H1 (cell line): ENCODE measurements at regions not wholly inside any gene's neighbourhood (a gene's known extent, or its start where the extent isn't known, plus 50 kb on each side); places are given as distances from the start of the nearest gene placed in this dataset.

Experiments used
- CTCF ChIA-PET: fragments of 300-600 bp; sonication (Branson Sonifier 250); formaldehyde crosslinking; loops from one replicate; lab custom pipeline; 2021; ENCODE audit not compliant: partially characterized antibody; lab: Charles Lee
- POLR2A ChIA-PET: fragments of 300-600 bp; sonication (Branson Sonifier 250); formaldehyde crosslinking; loops from one replicate; lab custom pipeline; 2021; ENCODE audit warnings: inconsistent platforms; ENCODE audit not compliant: partially characterized antibody; lab: Charles Lee
- DNase-seq, 2 experiments: peaks; one replicate each; pipeline versions ENCODE4 v3.0.0 to v3.0.0-alpha.2; 2010 to 2022; ENCODE audit warnings: low spot score in 2 of 2, low read depth in 1 of 2, mixed read lengths in 1 of 2
- FAIRE-seq: peaks from 2 replicates; lab custom pipeline; 2011; peaks lifted over from hg19 to GRCh38; lab: Jason Lieb, UNC
- H2AFZ ChIP-seq: 2 replicates; pipeline ENCODE4 v1.8.1; 2012; ENCODE audit warnings: low read length, inconsistent platforms
- H2AK5ac ChIP-seq: 2 replicates; pipeline ENCODE4 v1.6.1; 2013; ENCODE audit warnings: low read depth, low read length
- H2BK120ac ChIP-seq: replicated peaks from 2 replicates; pipeline ENCODE3; 2013; ENCODE audit warnings: low read depth, low read length, inconsistent platforms
- H2BK12ac ChIP-seq: 2 replicates; pipeline ENCODE4 v1.6.1; 2013; ENCODE audit warnings: low read depth, low read length
- H2BK15ac ChIP-seq: 2 replicates; pipeline ENCODE4 v1.6.1; 2013; ENCODE audit warnings: low read length
- H2BK20ac ChIP-seq: 2 replicates; pipeline ENCODE4 v1.6.1; 2013; ENCODE audit warnings: low read length
- H2BK5ac ChIP-seq: 2 replicates; pipeline ENCODE4 v1.6.1; 2013; ENCODE audit warnings: low read depth, low read length
- H3K14ac ChIP-seq: 2 replicates; pipeline ENCODE4 v1.6.1; 2013; ENCODE audit warnings: inconsistent platforms; ENCODE audit not compliant: insufficient read length
- H3K18ac ChIP-seq: 2 replicates; pipeline ENCODE4 v1.6.1; 2013; ENCODE audit warnings: low read length; ENCODE audit errors: extremely low read depth
- H3K23ac ChIP-seq: 2 replicates; pipeline ENCODE4 v1.6.1; 2013; ENCODE audit warnings: inconsistent platforms; ENCODE audit not compliant: insufficient read length
- H3K23me2 ChIP-seq: 2 replicates; pipeline ENCODE4 v1.6.1; 2013; ENCODE audit warnings: low read depth, low read length
- H3K27ac ChIP-seq: 2 replicates; pipeline ENCODE4 v1.6.1; 2011; ENCODE audit warnings: low read depth, low read length, inconsistent platforms
- H3K27me3 ChIP-seq, 4 experiments: replicated peaks in 1 of 4; 1 replicate in 1 of 4; 2 replicates in 3 of 4; pipeline versions ENCODE4 v1.6.1 to v1.8.1; 2011 to 2013; ENCODE audit warnings: low read length in 3 of 4, mild to moderate bottlenecking in 3 of 4, inconsistent platforms in 2 of 4, mixed read lengths in 2 of 4, moderate library complexity in 1 of 4; ENCODE audit not compliant: control insufficient read depth in 3 of 4, insufficient read depth in 3 of 4; ENCODE audit errors: extremely low read depth in 1 of 4
- H3K36me3 ChIP-seq, 4 experiments: 2 replicates each; pipeline versions ENCODE4 v1.6.1 to v1.8.1; 2011 to 2013; ENCODE audit warnings: mild to moderate bottlenecking in 4 of 4, low read length in 3 of 4, moderate library complexity in 2 of 4, control low read depth in 1 of 4, inconsistent platforms in 1 of 4; ENCODE audit not compliant: insufficient read depth in 4 of 4, control insufficient read depth in 2 of 4
- H3K4ac ChIP-seq: replicated peaks from 2 replicates; pipeline ENCODE3; 2013; ENCODE audit warnings: low read length, low read depth, mixed read lengths, inconsistent platforms; ENCODE audit not compliant: insufficient read length
- H3K4me1 ChIP-seq, 4 experiments: replicated peaks in 1 of 4; 1 replicate in 1 of 4; 2 replicates in 3 of 4; pipeline versions ENCODE4 v1.6.1 to v1.8.1; 2011 to 2013; ENCODE audit warnings: low read length in 3 of 4, inconsistent platforms in 2 of 4, mixed read lengths in 1 of 4; ENCODE audit not compliant: insufficient read depth in 4 of 4, control insufficient read depth in 3 of 4
- H3K4me2 ChIP-seq, 2 experiments: 2 replicates each; pipeline versions ENCODE4 v1.6.1 to v1.8.1; 2011 to 2013; ENCODE audit warnings: low read depth in 2 of 2, low read length in 2 of 2, control low read depth in 1 of 2, inconsistent platforms in 1 of 2, mild to moderate bottlenecking in 1 of 2; ENCODE audit not compliant: insufficient read depth in 1 of 2
- H3K4me3 ChIP-seq, 4 experiments: fragments of 200-600, 300-600 bp in 1 of 4; sonication (generic), shearing (Covaris generic), sonication (Bioruptor Twin) in 1 of 4; 2 replicates each; pipeline versions ENCODE4 v1.5.1 to v1.8.1; 2011 to 2016; ENCODE audit warnings: low read length in 4 of 4, low read depth in 3 of 4, control low read depth in 2 of 4, inconsistent platforms in 2 of 4, mild to moderate bottlenecking in 2 of 4, mixed read lengths in 1 of 4, moderate library complexity in 1 of 4; ENCODE audit not compliant: insufficient read depth in 2 of 4; ENCODE audit errors: extremely low read depth in 1 of 4
- H3K56ac ChIP-seq: replicated peaks from 2 replicates; pipeline ENCODE3; 2013; ENCODE audit warnings: low read depth, mild to moderate bottlenecking, mixed read lengths, low read length, inconsistent platforms; ENCODE audit not compliant: insufficient read length
- H3K79me1 ChIP-seq: 2 replicates; pipeline ENCODE4 v1.6.1; 2013; ENCODE audit warnings: low read depth, low read length, control low read depth
- H3K79me2 ChIP-seq, 2 experiments: 2 replicates each; pipeline versions ENCODE4 v1.6.1 to v1.8.1; 2012 to 2013; ENCODE audit warnings: low read length in 2 of 2, mild to moderate bottlenecking in 2 of 2, inconsistent platforms in 1 of 2; ENCODE audit not compliant: insufficient read depth in 2 of 2, control insufficient read depth in 1 of 2
- H3K9ac ChIP-seq, 4 experiments: replicated peaks in 1 of 4; 1 replicate in 1 of 4; 2 replicates in 3 of 4; pipeline versions ENCODE4 v1.6.1 to v1.8.1; 2011 to 2013; ENCODE audit warnings: low read depth in 3 of 4, low read length in 3 of 4, control low read depth in 2 of 4, mild to moderate bottlenecking in 2 of 4, moderate library complexity in 2 of 4, inconsistent platforms in 1 of 4; ENCODE audit errors: extremely low read depth in 1 of 4
- H3K9me3 ChIP-seq, 2 experiments: 2 replicates each; pipeline versions ENCODE4 v1.6.1 to v1.8.1; 2012 to 2013; ENCODE audit warnings: mild to moderate bottlenecking in 2 of 2, moderate library complexity in 2 of 2, control low read depth in 1 of 2, inconsistent platforms in 1 of 2, low read depth in 1 of 2, low read length in 1 of 2, mixed read lengths in 1 of 2; ENCODE audit not compliant: insufficient read depth in 2 of 2
- H4K20me1 ChIP-seq, 2 experiments: replicated peaks in 1 of 2; 2 replicates each; pipeline versions ENCODE3 to v1.8.1; 2011 to 2013; ENCODE audit warnings: inconsistent platforms in 2 of 2, low read length in 2 of 2, mild to moderate bottlenecking in 1 of 2; ENCODE audit not compliant: insufficient read depth in 2 of 2, control insufficient read depth in 1 of 2
- H4K5ac ChIP-seq: 2 replicates; pipeline ENCODE4 v1.6.1; 2013; ENCODE audit warnings: low read length, low read depth, mixed read lengths, inconsistent platforms; ENCODE audit not compliant: insufficient read length
- H4K8ac ChIP-seq: 2 replicates; pipeline ENCODE4 v1.8.0; 2013; ENCODE audit warnings: mild to moderate bottlenecking, moderate library complexity, low read length, inconsistent platforms; ENCODE audit not compliant: insufficient read depth; ENCODE audit errors: extremely low read depth
- H4K91ac ChIP-seq: replicated peaks from 2 replicates; pipeline ENCODE3; 2013; ENCODE audit warnings: low read length, mixed read lengths, inconsistent platforms; ENCODE audit not compliant: insufficient read length
- TAF1 ChIP-seq: IDR thresholded peaks from 2 replicates; pipeline ENCODE4 v1.6.1; 2011; ENCODE audit warnings: mild to moderate bottlenecking, low read depth, low read length
- WGBS, 2 experiments: shearing (Covaris generic) in 1 of 2; methylation state at CpG; one replicate each; pipeline versions ENCODE4 v1.1.6 to v1.1.7; 2013 to 2015; ENCODE audit warnings: low lambda C conversion rate in 2 of 2, mixed read lengths in 2 of 2, inconsistent platforms in 1 of 2, low coverage in 1 of 2, missing lambda C conversion rate in 1 of 2; ENCODE audit not compliant: insufficient replicate concordance in 2 of 2, insufficient coverage in 1 of 2, insufficient read length in 1 of 2; ENCODE audit errors: extremely low coverage in 1 of 2, missing lambda C conversion rate in 1 of 2; 5-methylcytosine and 5-hydroxymethylcytosine counted together
- TF ChIP-seq, protein P1 (sequence below): IDR thresholded peaks from 2 replicates; pipeline ENCODE4 v1.6.1; 2012; ENCODE audit warnings: inconsistent platforms

DNA sequence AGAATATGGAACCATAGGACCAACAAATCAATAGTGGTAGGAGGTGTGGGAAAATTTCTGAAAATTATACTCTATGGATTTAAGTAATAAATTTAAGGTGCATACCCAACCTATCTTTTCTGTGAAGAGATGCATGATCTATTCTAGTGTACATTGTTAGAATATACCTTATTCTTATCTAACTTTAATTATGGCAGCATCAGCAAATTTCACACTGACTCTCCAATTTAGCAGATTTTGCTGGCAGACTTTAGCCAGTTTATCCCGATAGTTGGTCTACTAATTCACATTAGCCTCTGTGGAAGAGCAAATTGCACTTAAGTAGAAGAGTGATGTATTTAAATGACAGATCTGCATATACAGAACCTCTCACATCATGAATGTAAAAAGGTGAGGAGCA is 400.0 kb downstream of the PLA2G4A start:
- no peaks in the 10 kb centered on the region for H3K27me3 ChIP-seq
- no peaks in the 10 kb centered on the region for H4K20me1 ChIP-seq
- H3K4ac ChIP-seq, result no peak overlapping the region
- H2BK12ac ChIP-seq, result no peak overlapping the region
- no peak overlapping the region for H3K9ac ChIP-seq
- H3K4me3 ChIP-seq, result no peak overlapping the region
- no peaks in the 10 kb centered on the region for H3K4me1 ChIP-seq
- no peak overlapping the region for H4K91ac ChIP-seq
- no peaks in the 10 kb centered on the region for H3K79me2 ChIP-seq
- no peak overlapping the region for H3K18ac ChIP-seq
- H4K5ac ChIP-seq, result no peak overlapping the region
- H3K56ac ChIP-seq, result no peak overlapping the region
- no peak overlapping the region for H3K4me2 ChIP-seq
- no peaks in the 10 kb centered on the region for H3K79me1 ChIP-seq
- TF ChIP-seq TAF1, result no peak
- TF ChIP-seq, protein P1, sequence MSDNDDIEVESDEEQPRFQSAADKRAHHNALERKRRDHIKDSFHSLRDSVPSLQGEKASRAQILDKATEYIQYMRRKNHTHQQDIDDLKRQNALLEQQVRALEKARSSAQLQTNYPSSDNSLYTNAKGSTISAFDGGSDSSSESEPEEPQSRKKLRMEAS, result no peak
- no peak overlapping the region for H2BK120ac ChIP-seq
- no peaks in the 10 kb centered on the region; the same call in 1 of the 2 replicates for H3K23me2 ChIP-seq
- DNase-seq, result no peak
- no peak overlapping the region for H2BK20ac ChIP-seq
- H4K8ac ChIP-seq, result no peak overlapping the region
- H3K27ac ChIP-seq, result no peak overlapping the region
- H3K9me3 ChIP-seq, result no peaks in the 10 kb centered on the region
- no peak overlapping the region for H2BK15ac ChIP-seq
- no peak overlapping the region for H2BK5ac ChIP-seq
- CTCF ChIA-PET, result no interaction called here
- no peaks in the 10 kb centered on the region for H3K36me3 ChIP-seq
- no peak overlapping the region for H2AFZ ChIP-seq
- no peak overlapping the region for H3K14ac ChIP-seq
- no peak overlapping the region for H2AK5ac ChIP-seq
- no peak for FAIRE-seq
- POLR2A ChIA-PET, result no interaction called here
- 94% methylated on average over 1 of the region's 1 CpG; no CpG with 5 or more reads in 1 of the 2 experiments for WGBS, 2 experiments
- no peak overlapping the region for H3K23ac ChIP-seq
